HTR-8/SVneo (cell line): ENCODE measurements at regions not wholly inside any gene's neighbourhood (a gene's known extent, or its start where the extent isn't known, plus 50 kb on each side); places are given as distances from the start of the nearest gene placed in this dataset.
"Not testable (repeated sequence)": the region's sequence is repeated elsewhere in the genome, so short reads cannot be mapped to it uniquely, and the experiment has no call there.

ENCODE experiments used
- DNase-seq: peaks from one replicate; pipeline ENCODE4 v3.0.0; 2011; ENCODE audit warnings: low spot score, mixed read lengths; ENCODE audit not compliant: insufficient read length
- FAIRE-seq: peaks from 2 replicates; lab custom pipeline; 2011; peaks lifted over from hg19 to GRCh38; lab: Jason Lieb, UNC

- not testable (repeated sequence) for DNase-seq, FAIRE-seq
Observed at GRCh38 chr7:32816409-32816948, 75.1 kb downstream of the KBTBD2 start.

GRCh38 chr7:32814779-32815178 lies 76.8 kb downstream of the KBTBD2 start:
- not testable (repeated sequence) for DNase-seq, FAIRE-seq

GRCh38 chr7:32809871-32810270 lies 81.7 kb downstream of the KBTBD2 start:
- DNase-seq (no peak), FAIRE-seq (no peak)

- FAIRE-seq (no peak), DNase-seq (no peak)
Observed at GRCh38 chr7:32809347-32809746, 82.2 kb downstream of the KBTBD2 start.

GRCh38 chr7:32803406-32804141 lies 88.0 kb downstream of the KBTBD2 start:
- FAIRE-seq (no peak), DNase-seq (no peak)

GRCh38 chr7:32802305-32802910 lies 89.2 kb downstream of the KBTBD2 start:
- DNase-seq = no peak
- no peak for FAIRE-seq

- FAIRE-seq, DNase-seq: not testable (repeated sequence)
Observed at GRCh38 chr7:32793053-32793452, 98.5 kb downstream of the KBTBD2 start.

- FAIRE-seq = peak; percentile 86
- DNase-seq = peak; percentile 8
Observed at GRCh38 chr7:32790766-32791430, 100.7 kb downstream of the KBTBD2 start.

- FAIRE-seq, DNase-seq: not testable (repeated sequence)
Observed at GRCh38 chr7:32789266-32789665, 102.3 kb downstream of the KBTBD2 start.

- not testable (repeated sequence) for DNase-seq, FAIRE-seq
Observed at GRCh38 chr7:32788174-32788573, 103.4 kb downstream of the KBTBD2 start.

GRCh38 chr7:32785365-32785944 lies 106.1 kb downstream of the KBTBD2 start:
- not testable (repeated sequence) for FAIRE-seq, DNase-seq

GRCh38 chr7:32779895-32780294 lies 111.7 kb downstream of the KBTBD2 start:
- FAIRE-seq, DNase-seq: not testable (repeated sequence)

- no peak for DNase-seq
- no peak for FAIRE-seq
Observed at GRCh38 chr7:32779167-32779566, 112.4 kb downstream of the KBTBD2 start.

- FAIRE-seq = peak; percentile 26
- peak; percentile 13 for DNase-seq
Observed at GRCh38 chr7:32777041-32777666, 114.4 kb downstream of the KBTBD2 start.

GRCh38 chr7:32776318-32776717 lies 115.2 kb downstream of the KBTBD2 start:
- not testable (repeated sequence) for FAIRE-seq, DNase-seq

GRCh38 chr7:32775809-32776208 lies 115.8 kb downstream of the KBTBD2 start:
- not testable (repeated sequence) for FAIRE-seq, DNase-seq

GRCh38 chr7:32774541-32774951 lies 117.0 kb downstream of the KBTBD2 start:
- DNase-seq (no peak), FAIRE-seq (no peak)

- not testable (repeated sequence) for FAIRE-seq, DNase-seq
Observed at GRCh38 chr7:32768866-32769510, 122.6 kb downstream of the KBTBD2 start.

GRCh38 chr7:32768338-32768737 lies 123.2 kb downstream of the KBTBD2 start:
- not testable (repeated sequence) for FAIRE-seq, DNase-seq
